MM.1S (cell line): ENCODE measurements at regions not wholly inside any gene's neighbourhood (a gene's known extent, or its start where the extent isn't known, plus 50 kb on each side); places are given as distances from the start of the nearest gene placed in this dataset.

Experiments used
- CTCF ChIP-seq: fragments of 300-600 bp; sonication (generic); IDR thresholded peaks from 2 replicates; pipeline ENCODE4 v1.5.1; 2016; ENCODE audit warnings: antibody characterized with exemption, low read length, mixed read lengths
- EZH2 ChIP-seq: fragments of 300-600 bp; sonication (generic); optimal IDR thresholded peaks from 2 replicates; pipeline ENCODE3; 2017; ENCODE audit warnings: low read depth, mild to moderate bottlenecking, antibody characterized with exemption, low read length, mixed read lengths

GRCh38 chr12:124721501-124722162 lies 142.0 kb downstream of the SCARB1 start:
- TF ChIP-seq CTCF (no peak), EZH2 (no peak)
